ENCODE measurements at regions not wholly inside any gene's neighbourhood (a gene's known extent, or its start where the extent isn't known, plus 50 kb on each side); places are given as distances from the start of the nearest gene placed in this dataset.

GRCh38 chr5:67693956-67694809, 497.6 kb upstream of the CD180 start:
- peak overlapping the region; percentile 67 for H3K27ac ChIP-seq
- no peaks in the 10 kb centered on the region for H3K36me3 ChIP-seq
- peaks cover 29% of the 10 kb centered on the region for H3K4me1 ChIP-seq
- intact Hi-C loops (cut with DNase I), result no loop called here
- peak in 1 of 2 donors; percentile 99 for DNase-seq (ENCODE audit: extremely low spot score in 2 of 2)
- TF ChIP-seq POLR2AphosphoS5 (IDR thresholded peaks at IDR 0.05; ENCODE audit: insufficient read depth in 1 of 2, low read depth in 1 of 2) (peak; percentile 58 to 89), POLR2A (IDR thresholded peaks at IDR 0.05) (no peak)
- no peaks in the 10 kb centered on the region for H3K27me3 ChIP-seq
- H3K4me3 ChIP-seq, result no peak overlapping the region
- no peaks in the 10 kb centered on the region for H3K9me3 ChIP-seq

- H3K9me3 ChIP-seq, result no peaks in the 10 kb centered on the region
- H3K27ac ChIP-seq, result no peak overlapping the region
- H3K4me3 ChIP-seq, result no peak overlapping the region
- TF ChIP-seq CTCF (IDR thresholded peaks at IDR 0.05) (no peak), POLR2AphosphoS5 (IDR thresholded peaks at IDR 0.05; ENCODE audit: insufficient read depth in 1 of 2, low read depth in 1 of 2) (no peak), POLR2A (IDR thresholded peaks at IDR 0.05) (no peak)
- H3K36me3 ChIP-seq, result no peaks in the 10 kb centered on the region
- no peaks in the 10 kb centered on the region for H3K4me1 ChIP-seq
- DNase-seq (ENCODE audit: extremely low spot score in 2 of 2), result no peak
- intact Hi-C loops (cut with DNase I), result no loop called here
- no peaks in the 10 kb centered on the region for H3K27me3 ChIP-seq
Measured at GRCh38 chr5:67686746-67687145, 490.1 kb upstream of the CD180 start.

GRCh38 chr5:67681703-67682102, 485.1 kb upstream of the CD180 start:
- no peak for TF ChIP-seq CTCF (IDR thresholded peaks at IDR 0.05)
- TF ChIP-seq POLR2AphosphoS5 (IDR thresholded peaks at IDR 0.05; ENCODE audit: insufficient read depth in 1 of 2, low read depth in 1 of 2), result no peak
- TF ChIP-seq POLR2A (IDR thresholded peaks at IDR 0.05), result no peak
- no peaks in the 10 kb centered on the region for H3K27me3 ChIP-seq
- no peak overlapping the region for H3K4me3 ChIP-seq
- no peak for DNase-seq (ENCODE audit: extremely low spot score in 2 of 2)
- peaks cover 5% of the 10 kb centered on the region for H3K4me1 ChIP-seq
- no peaks in the 10 kb centered on the region for H3K36me3 ChIP-seq
- intact Hi-C loops (cut with DNase I), result no loop called here
- H3K27ac ChIP-seq, result no peak overlapping the region
- no peaks in the 10 kb centered on the region for H3K9me3 ChIP-seq

GRCh38 chr5:67680099-67680498, 483.5 kb upstream of the CD180 start:
- intact Hi-C loops (cut with DNase I), result no loop called here
- H3K27ac ChIP-seq, result no peak overlapping the region
- H3K9me3 ChIP-seq, result no peaks in the 10 kb centered on the region
- DNase-seq (ENCODE audit: extremely low spot score in 2 of 2), result no peak
- peaks cover 5% of the 10 kb centered on the region for H3K4me1 ChIP-seq
- TF ChIP-seq POLR2AphosphoS5 (IDR thresholded peaks at IDR 0.05; ENCODE audit: insufficient read depth in 1 of 2, low read depth in 1 of 2) (no peak), CTCF (IDR thresholded peaks at IDR 0.05) (no peak), POLR2A (IDR thresholded peaks at IDR 0.05) (no peak)
- H3K4me3 ChIP-seq, result no peak overlapping the region
- H3K27me3 ChIP-seq, result no peaks in the 10 kb centered on the region
- no peaks in the 10 kb centered on the region for H3K36me3 ChIP-seq

- Histone ChIP-seq H3K9me3 (no peaks in the 10 kb centered on the region), H3K27me3 (no peaks in the 10 kb centered on the region), H3K36me3 (no peaks in the 10 kb centered on the region), H3K4me1 (peaks cover 5% of the 10 kb centered on the region), H3K4me3 (no peak overlapping the region), H3K27ac (no peak overlapping the region)
- intact Hi-C loops (cut with DNase I), result no loop called here
- TF ChIP-seq POLR2A (IDR thresholded peaks at IDR 0.05) (no peak), CTCF (IDR thresholded peaks at IDR 0.05) (no peak), POLR2AphosphoS5 (IDR thresholded peaks at IDR 0.05; ENCODE audit: insufficient read depth in 1 of 2, low read depth in 1 of 2) (no peak)
- DNase-seq (ENCODE audit: extremely low spot score in 2 of 2), result no peak
Measured at GRCh38 chr5:67679184-67679841, 482.7 kb upstream of the CD180 start.

Data from vagina (tissue), 2 donors.